HG03095 (cell line): ENCODE measurements at regions not wholly inside any gene's neighbourhood (a gene's known extent, or its start where the extent isn't known, plus 50 kb on each side); places are given as distances from the start of the nearest gene placed in this dataset.
"Not testable (repeated sequence)": the region's sequence is repeated elsewhere in the genome, so short reads cannot be mapped to it uniquely, and the experiment has no call there.

ENCODE experiments used
- ATAC-seq: cut with Tn5 transposase; IDR thresholded peaks from one replicate; pipeline ENCODE4 v1.9.1; 2021; ENCODE audit warnings: moderate library complexity; ENCODE audit not compliant: unreplicated experiment

GRCh38 chr20:50355590-50356524 lies 154.3 kb upstream of the PTPN1 start:
- no peak for ATAC-seq

GRCh38 chr20:50356525-50356885 lies 153.7 kb upstream of the PTPN1 start:
- ATAC-seq, result no peak

- ATAC-seq, result no peak
Observed at GRCh38 chr20:50356962-50357782, 153.0 kb upstream of the PTPN1 start.

GRCh38 chr20:50357783-50358161 lies 152.4 kb upstream of the PTPN1 start:
- ATAC-seq, result no peak

- ATAC-seq, result no peak
Observed at GRCh38 chr20:50358166-50358565, 152.0 kb upstream of the PTPN1 start.

- ATAC-seq, result no peak
Observed at GRCh38 chr20:50358971-50359370, 151.2 kb upstream of the PTPN1 start.

GRCh38 chr20:50359607-50360217 lies 150.5 kb upstream of the PTPN1 start:
- ATAC-seq, result no peak

- ATAC-seq, result no peak
Observed at GRCh38 chr20:50360218-50360672, 149.9 kb upstream of the PTPN1 start.

GRCh38 chr20:50360921-50361320 lies 149.3 kb upstream of the PTPN1 start:
- no peak for ATAC-seq

- not testable (repeated sequence) for ATAC-seq
Observed at GRCh38 chr20:50362177-50362576, 148.0 kb upstream of the PTPN1 start.

- ATAC-seq, result no peak
Observed at GRCh38 chr20:50363027-50363426, 147.2 kb upstream of the PTPN1 start.

- no peak for ATAC-seq
Observed at GRCh38 chr20:50363479-50363878, 146.7 kb upstream of the PTPN1 start.

- no peak for ATAC-seq
Observed at GRCh38 chr20:50364542-50364941, 145.6 kb upstream of the PTPN1 start.

- ATAC-seq, result no peak
Observed at GRCh38 chr20:50366270-50367103, 143.7 kb upstream of the PTPN1 start.

- no peak for ATAC-seq
Observed at GRCh38 chr20:50367104-50367674, 143.0 kb upstream of the PTPN1 start.

GRCh38 chr20:50367739-50368375 lies 142.3 kb upstream of the PTPN1 start:
- no peak for ATAC-seq

GRCh38 chr20:50368386-50368785 lies 141.8 kb upstream of the PTPN1 start:
- ATAC-seq, result no peak

- ATAC-seq, result no peak
Observed at GRCh38 chr20:50368813-50369224, 141.4 kb upstream of the PTPN1 start.

- no peak for ATAC-seq
Observed at GRCh38 chr20:50369225-50370035, 140.8 kb upstream of the PTPN1 start.
